ENCODE measurements at regions not wholly inside any gene's neighbourhood (a gene's known extent, or its start where the extent isn't known, plus 50 kb on each side); places are given as distances from the start of the nearest gene placed in this dataset.

DNA sequence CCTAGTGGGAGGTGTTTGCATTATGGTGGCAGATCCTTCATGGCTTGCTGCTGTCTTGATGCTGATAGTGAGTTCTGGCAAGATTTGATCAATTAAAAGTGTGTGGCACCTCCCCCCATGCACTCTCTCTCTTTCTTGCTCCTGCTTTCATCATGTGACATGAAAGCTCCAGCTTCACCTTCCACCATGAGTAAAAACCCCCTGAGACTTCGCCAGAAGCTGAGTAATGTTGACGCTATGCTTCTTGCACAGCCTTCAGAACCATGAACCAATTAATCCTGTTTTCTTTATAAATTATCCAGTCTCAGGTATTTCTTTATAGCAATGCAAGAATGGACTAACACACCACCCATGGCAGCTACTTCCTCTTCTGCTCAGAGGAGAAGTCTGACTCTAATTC is 2181.4 kb upstream of the PIK3C3 start:
- DNase-seq (no peak), ATAC-seq (no peak)
- H3K27ac ChIP-seq: no peak overlapping the region
- H3K4me1 ChIP-seq: no peaks in the 10 kb centered on the region
- H3K4me3 ChIP-seq: no peak overlapping the region
- intact Hi-C loops (cut with DNase I): no loop called here
- no peak for TF ChIP-seq POLR2A (IDR thresholded peaks at IDR 0.05)
- TF ChIP-seq, protein P1, sequence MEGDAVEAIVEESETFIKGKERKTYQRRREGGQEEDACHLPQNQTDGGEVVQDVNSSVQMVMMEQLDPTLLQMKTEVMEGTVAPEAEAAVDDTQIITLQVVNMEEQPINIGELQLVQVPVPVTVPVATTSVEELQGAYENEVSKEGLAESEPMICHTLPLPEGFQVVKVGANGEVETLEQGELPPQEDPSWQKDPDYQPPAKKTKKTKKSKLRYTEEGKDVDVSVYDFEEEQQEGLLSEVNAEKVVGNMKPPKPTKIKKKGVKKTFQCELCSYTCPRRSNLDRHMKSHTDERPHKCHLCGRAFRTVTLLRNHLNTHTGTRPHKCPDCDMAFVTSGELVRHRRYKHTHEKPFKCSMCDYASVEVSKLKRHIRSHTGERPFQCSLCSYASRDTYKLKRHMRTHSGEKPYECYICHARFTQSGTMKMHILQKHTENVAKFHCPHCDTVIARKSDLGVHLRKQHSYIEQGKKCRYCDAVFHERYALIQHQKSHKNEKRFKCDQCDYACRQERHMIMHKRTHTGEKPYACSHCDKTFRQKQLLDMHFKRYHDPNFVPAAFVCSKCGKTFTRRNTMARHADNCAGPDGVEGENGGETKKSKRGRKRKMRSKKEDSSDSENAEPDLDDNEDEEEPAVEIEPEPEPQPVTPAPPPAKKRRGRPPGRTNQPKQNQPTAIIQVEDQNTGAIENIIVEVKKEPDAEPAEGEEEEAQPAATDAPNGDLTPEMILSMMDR (IDR thresholded peaks at IDR 0.05): no peak
- no peaks in the 10 kb centered on the region for H3K9me3 ChIP-seq
- no peaks in the 10 kb centered on the region for H3K27me3 ChIP-seq
- no peaks in the 10 kb centered on the region for H3K36me3 ChIP-seq
- 93 to 97% (median 96%) methylated on average over 2 of the region's 2 CpGs for WGBS, 4 donors

DNA sequence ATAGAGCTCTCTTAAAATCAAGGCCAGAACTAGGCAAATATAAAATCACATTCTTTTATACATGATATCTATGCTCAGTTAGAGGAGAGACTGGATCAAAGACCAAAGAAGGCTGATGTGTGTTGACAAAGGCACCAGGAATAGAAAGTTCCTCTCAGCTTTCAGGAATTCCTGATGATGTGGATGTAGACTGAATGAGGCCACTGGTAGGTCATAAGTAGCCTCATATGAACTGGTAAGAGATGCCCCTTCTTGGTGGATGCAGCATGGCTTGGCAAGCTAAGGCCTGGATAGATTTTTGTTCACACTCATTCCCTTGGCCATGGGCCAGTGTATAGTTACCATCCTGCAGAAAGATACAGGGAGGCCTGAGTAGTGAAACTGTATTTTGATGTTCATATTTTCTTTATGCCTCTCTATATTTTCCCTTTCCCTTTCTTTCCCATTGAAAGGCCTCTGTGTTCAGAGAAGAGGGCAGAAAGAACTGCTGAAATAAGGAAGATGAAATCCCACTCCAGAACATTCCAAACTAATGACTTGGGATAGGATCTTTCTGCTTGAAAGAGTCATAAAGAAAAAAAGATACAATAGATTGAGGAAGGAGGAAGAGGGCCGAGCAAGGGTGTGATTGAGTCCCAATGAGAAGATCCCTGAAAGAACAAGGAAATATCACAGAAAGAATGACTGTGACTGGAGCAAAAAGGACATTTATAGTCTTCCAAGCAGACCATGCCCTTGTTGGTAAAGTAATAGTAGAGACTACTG is 2182.7 kb upstream of the PIK3C3 start:
- no peaks in the 10 kb centered on the region for H3K27me3 ChIP-seq
- DNase-seq (no peak), ATAC-seq (peak in 2 of 4 donors; percentile 56 to 69)
- H3K4me1 ChIP-seq: no peaks in the 10 kb centered on the region
- intact Hi-C loops (cut with DNase I): no loop called here
- H3K36me3 ChIP-seq: no peaks in the 10 kb centered on the region
- H3K4me3 ChIP-seq: no peak overlapping the region
- TF ChIP-seq POLR2A (IDR thresholded peaks at IDR 0.05): no peak
- TF ChIP-seq, protein P1 (IDR thresholded peaks at IDR 0.05): no peak
- 77 to 92% (median 87%) methylated on average over 1 of the region's 1 CpG for WGBS, 4 donors
- H3K9me3 ChIP-seq: no peaks in the 10 kb centered on the region
- H3K27ac ChIP-seq: no peak overlapping the region

DNA sequence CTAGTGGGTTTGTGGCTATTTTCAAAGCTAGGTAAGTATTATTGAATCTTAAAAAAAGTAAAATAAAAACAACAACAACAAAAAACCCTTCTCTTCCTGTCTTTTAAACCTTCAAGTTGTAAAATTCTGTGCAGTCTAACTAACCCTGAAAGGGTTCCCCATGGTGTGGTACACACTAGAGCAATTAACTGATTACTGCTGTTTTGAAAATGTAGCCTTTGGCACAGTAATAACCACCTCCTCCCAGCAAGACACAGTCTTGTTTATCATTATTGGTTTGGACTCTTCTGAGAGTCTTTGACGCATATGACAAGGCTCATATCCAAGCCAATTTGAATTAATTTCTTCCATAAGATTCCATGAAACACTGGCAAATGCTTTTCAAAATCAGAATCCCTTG is 2184.6 kb upstream of the PIK3C3 start:
- no peak for ATAC-seq

DNA sequence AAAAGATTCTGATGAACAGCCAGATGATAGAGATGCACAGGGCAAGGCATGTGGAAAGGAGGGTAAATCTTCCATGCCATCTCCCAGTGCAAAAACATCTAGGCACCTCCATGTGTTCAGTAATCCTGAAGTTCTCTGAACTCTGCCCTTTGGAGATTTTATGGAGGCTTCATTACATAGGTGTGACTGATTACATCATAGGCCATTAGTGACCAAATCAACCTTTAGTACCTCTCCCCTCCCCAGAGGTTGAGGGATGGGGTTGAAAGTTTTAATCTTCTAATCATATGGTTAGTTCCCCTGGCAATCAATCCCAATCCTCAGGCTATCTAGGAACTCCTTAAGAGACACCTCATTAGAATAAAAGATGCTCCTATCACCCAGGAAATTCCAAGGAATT is 2190.2 kb upstream of the PIK3C3 start:
- Histone ChIP-seq H3K4me3 (no peak overlapping the region), H3K9me3 (no peaks in the 10 kb centered on the region), H3K4me1 (no peaks in the 10 kb centered on the region), H3K27me3 (no peaks in the 10 kb centered on the region), H3K27ac (no peak overlapping the region), H3K36me3 (no peaks in the 10 kb centered on the region)
- no peak for DNase-seq
- ATAC-seq: no peak
- intact Hi-C loops (cut with DNase I): no loop called here
- TF ChIP-seq POLR2A (IDR thresholded peaks at IDR 0.05): no peak
- TF ChIP-seq, protein P1 (IDR thresholded peaks at IDR 0.05): no peak

More for the DNA sequence above, 2184.6 kb upstream of the PIK3C3 start:
- no peak overlapping the region for H3K27ac ChIP-seq
- WGBS, 4 donors: 86 to 91% (median 88%) methylated on average over 1 of the region's 1 CpG
- no peak overlapping the region for H3K4me3 ChIP-seq
- TF ChIP-seq, protein P1 (IDR thresholded peaks at IDR 0.05): no peak
- no peak for TF ChIP-seq POLR2A (IDR thresholded peaks at IDR 0.05)
- no peaks in the 10 kb centered on the region for H3K27me3 ChIP-seq
- no peaks in the 10 kb centered on the region for H3K4me1 ChIP-seq
- no peaks in the 10 kb centered on the region for H3K9me3 ChIP-seq
- H3K36me3 ChIP-seq: no peaks in the 10 kb centered on the region
- no peak for DNase-seq
- intact Hi-C loops (cut with DNase I): no loop called here
